GM23338 (cell line): ENCODE measurements at regions not wholly inside any gene's neighbourhood (a gene's known extent, or its start where the extent isn't known, plus 50 kb on each side); places are given as distances from the start of the nearest gene placed in this dataset.

Experiments
- CREB1 ChIP-seq: fragments of 250-450 bp; sonication (Bioruptor Pico); IDR thresholded peaks from 2 replicates; pipeline ENCODE4 v1.5.0; 2020; ENCODE audit warnings: low read depth, mild to moderate bottlenecking, moderate library complexity
- EZH2 ChIP-seq: fragments of 200-600 bp; sonication (generic); IDR thresholded peaks from one replicate; pipeline ENCODE4 v1.8.0; 2017; ENCODE audit warnings: antibody characterized with exemption, mild to moderate bottlenecking, low read depth; ENCODE audit not compliant: unreplicated experiment
- EZH2phosphoT487 ChIP-seq: fragments of 200-600 bp; sonication (generic); IDR thresholded peaks from one replicate; pipeline ENCODE4 v1.8.1; 2018; ENCODE audit warnings: antibody characterized with exemption; ENCODE audit not compliant: unreplicated experiment
- NANOG ChIP-seq: IDR thresholded peaks from 2 replicates; pipeline ENCODE4 v1.6.1; 2016; ENCODE audit warnings: antibody characterized with exemption, borderline replicate concordance
- POLR2AphosphoS5 ChIP-seq: IDR thresholded peaks from 2 replicates; pipeline ENCODE4 v1.6.1; 2016; ENCODE audit warnings: antibody characterized with exemption, low read depth
- REST ChIP-seq: IDR thresholded peaks from one replicate; pipeline ENCODE4 v1.6.1; 2018; ENCODE audit warnings: antibody characterized with exemption; ENCODE audit not compliant: unreplicated experiment
- TF ChIP-seq, protein P1 (sequence below), 2 experiments: fragments of 200-600 bp in 1 of 2; sonication (generic) in 1 of 2; conservative IDR thresholded peaks; 2 replicates each; pipeline versions ENCODE4 v1.5.1 to v1.6.1; 2016 to 2017; ENCODE audit warnings: antibody characterized with exemption in 2 of 2, low read depth in 2 of 2, mild to moderate bottlenecking in 2 of 2, moderate library complexity in 1 of 2
- TF ChIP-seq, protein P2 (sequence below): IDR thresholded peaks from 2 replicates; pipeline ENCODE4 v1.6.1; 2016; ENCODE audit warnings: antibody characterized with exemption

DNA sequence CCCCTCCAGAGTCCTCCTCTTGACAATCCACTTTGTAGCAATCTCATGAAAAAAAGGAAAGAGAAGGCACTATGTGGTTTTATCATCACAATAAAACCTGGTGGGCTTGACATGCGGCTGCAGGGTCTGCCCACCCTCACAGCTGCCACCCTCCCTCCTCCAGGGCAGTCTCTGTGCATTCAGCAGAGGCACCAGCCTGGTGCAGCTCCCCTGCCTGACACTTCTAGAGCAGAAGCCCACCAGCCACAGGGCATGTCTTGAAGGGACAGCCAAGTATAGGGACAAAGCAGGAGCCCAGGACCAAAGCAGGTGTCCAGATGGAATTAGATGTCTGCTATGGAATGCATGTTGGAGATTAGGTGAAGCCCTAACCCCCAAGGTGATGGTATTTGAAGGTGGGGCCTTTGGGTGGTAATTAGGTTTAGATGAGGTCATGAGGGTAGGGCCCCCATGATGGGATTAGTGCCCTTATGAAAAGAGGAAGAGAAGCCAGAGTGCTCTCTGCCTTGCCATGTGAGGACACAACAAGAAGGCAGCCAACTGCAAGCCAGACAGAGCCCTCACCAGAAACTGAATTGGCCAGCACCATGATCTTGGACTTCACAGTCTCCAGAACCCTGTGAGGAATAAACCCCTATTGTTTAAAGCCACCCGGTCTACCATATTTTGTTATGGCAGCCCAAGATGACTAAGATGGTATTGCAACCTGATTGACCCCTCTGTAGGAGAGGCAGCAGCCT is 86.9 kb downstream of the MCFD2 start:
- no peak for TF ChIP-seq EZH2
- TF ChIP-seq, protein P1, sequence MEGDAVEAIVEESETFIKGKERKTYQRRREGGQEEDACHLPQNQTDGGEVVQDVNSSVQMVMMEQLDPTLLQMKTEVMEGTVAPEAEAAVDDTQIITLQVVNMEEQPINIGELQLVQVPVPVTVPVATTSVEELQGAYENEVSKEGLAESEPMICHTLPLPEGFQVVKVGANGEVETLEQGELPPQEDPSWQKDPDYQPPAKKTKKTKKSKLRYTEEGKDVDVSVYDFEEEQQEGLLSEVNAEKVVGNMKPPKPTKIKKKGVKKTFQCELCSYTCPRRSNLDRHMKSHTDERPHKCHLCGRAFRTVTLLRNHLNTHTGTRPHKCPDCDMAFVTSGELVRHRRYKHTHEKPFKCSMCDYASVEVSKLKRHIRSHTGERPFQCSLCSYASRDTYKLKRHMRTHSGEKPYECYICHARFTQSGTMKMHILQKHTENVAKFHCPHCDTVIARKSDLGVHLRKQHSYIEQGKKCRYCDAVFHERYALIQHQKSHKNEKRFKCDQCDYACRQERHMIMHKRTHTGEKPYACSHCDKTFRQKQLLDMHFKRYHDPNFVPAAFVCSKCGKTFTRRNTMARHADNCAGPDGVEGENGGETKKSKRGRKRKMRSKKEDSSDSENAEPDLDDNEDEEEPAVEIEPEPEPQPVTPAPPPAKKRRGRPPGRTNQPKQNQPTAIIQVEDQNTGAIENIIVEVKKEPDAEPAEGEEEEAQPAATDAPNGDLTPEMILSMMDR (conservative IDR thresholded peaks at IDR 0.05; ENCODE audit: low read depth in 2 of 2) = no peak
- no peak for TF ChIP-seq POLR2AphosphoS5
- TF ChIP-seq, protein P2, sequence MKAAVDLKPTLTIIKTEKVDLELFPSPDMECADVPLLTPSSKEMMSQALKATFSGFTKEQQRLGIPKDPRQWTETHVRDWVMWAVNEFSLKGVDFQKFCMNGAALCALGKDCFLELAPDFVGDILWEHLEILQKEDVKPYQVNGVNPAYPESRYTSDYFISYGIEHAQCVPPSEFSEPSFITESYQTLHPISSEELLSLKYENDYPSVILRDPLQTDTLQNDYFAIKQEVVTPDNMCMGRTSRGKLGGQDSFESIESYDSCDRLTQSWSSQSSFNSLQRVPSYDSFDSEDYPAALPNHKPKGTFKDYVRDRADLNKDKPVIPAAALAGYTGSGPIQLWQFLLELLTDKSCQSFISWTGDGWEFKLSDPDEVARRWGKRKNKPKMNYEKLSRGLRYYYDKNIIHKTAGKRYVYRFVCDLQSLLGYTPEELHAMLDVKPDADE = no peak
- TF ChIP-seq EZH2phosphoT487 = no peak
- no peak for TF ChIP-seq NANOG
- no peak for TF ChIP-seq REST
- TF ChIP-seq CREB1 (CRISPR knock-in tag) = no peak
